ENCODE measurements at regions not wholly inside any gene's neighbourhood (a gene's known extent, or its start where the extent isn't known, plus 50 kb on each side); places are given as distances from the start of the nearest gene placed in this dataset.
"Not testable (repeated sequence)": the region's sequence is repeated elsewhere in the genome, so short reads cannot be mapped to it uniquely, and the experiment has no call there.

- DNase-seq (ENCODE audit: low spot score): no peak
These were observed 140.5 kb upstream of the SGO1 start for GRCh38 chr3:20326541-20326940.

GRCh38 chr3:20325563-20325962, 139.6 kb upstream of the SGO1 start:
- no peak for DNase-seq (ENCODE audit: low spot score)

GRCh38 chr3:20324664-20325478, 138.9 kb upstream of the SGO1 start:
- no peak for DNase-seq (ENCODE audit: low spot score)

GRCh38 chr3:20323307-20323927, 137.4 kb upstream of the SGO1 start:
- no peak for DNase-seq (ENCODE audit: low spot score)

GRCh38 chr3:20322085-20322484, 136.1 kb upstream of the SGO1 start:
- no peak for DNase-seq (ENCODE audit: low spot score)

GRCh38 chr3:20321391-20322047, 135.5 kb upstream of the SGO1 start:
- DNase-seq (ENCODE audit: low spot score): no peak

- DNase-seq (ENCODE audit: low spot score): no peak
These were observed 134.5 kb upstream of the SGO1 start for GRCh38 chr3:20320489-20320888.

- DNase-seq (ENCODE audit: low spot score): no peak
These were observed 133.5 kb upstream of the SGO1 start for GRCh38 chr3:20319551-20319950.

GRCh38 chr3:20317616-20318015, 131.6 kb upstream of the SGO1 start:
- DNase-seq (ENCODE audit: low spot score): no peak

GRCh38 chr3:20316238-20316637, 130.2 kb upstream of the SGO1 start:
- no peak for DNase-seq (ENCODE audit: low spot score)

- DNase-seq (ENCODE audit: low spot score): no peak
These were observed 124.6 kb upstream of the SGO1 start for GRCh38 chr3:20310629-20311028.

GRCh38 chr3:20307383-20307782, 121.4 kb upstream of the SGO1 start:
- no peak for DNase-seq (ENCODE audit: low spot score)

GRCh38 chr3:20305647-20306046, 119.6 kb upstream of the SGO1 start:
- no peak for DNase-seq (ENCODE audit: low spot score)

- no peak for DNase-seq (ENCODE audit: low spot score)
These were observed 116.8 kb upstream of the SGO1 start for GRCh38 chr3:20302766-20303165.

GRCh38 chr3:20288050-20288449, 102.0 kb upstream of the SGO1 start:
- DNase-seq (ENCODE audit: low spot score): no peak

GRCh38 chr3:20280257-20280656, 94.3 kb upstream of the SGO1 start:
- DNase-seq (ENCODE audit: low spot score): no peak

GRCh38 chr3:20265977-20266376, 80.0 kb upstream of the SGO1 start:
- not testable (repeated sequence) for DNase-seq (ENCODE audit: low spot score)

GRCh38 chr3:20264900-20265567, 79.0 kb upstream of the SGO1 start:
- no peak for DNase-seq (ENCODE audit: low spot score)

GRCh38 chr3:20258371-20258770, 72.4 kb upstream of the SGO1 start:
- no peak for DNase-seq (ENCODE audit: low spot score)

GRCh38 chr3:20256144-20256543, 70.1 kb upstream of the SGO1 start:
- no peak for DNase-seq (ENCODE audit: low spot score)

GRCh38 chr3:20254268-20255117, 68.5 kb upstream of the SGO1 start:
- no peak for DNase-seq (ENCODE audit: low spot score)

GRCh38 chr3:20250786-20251185, 64.8 kb upstream of the SGO1 start:
- no peak for DNase-seq (ENCODE audit: low spot score)

All from AG08396 (cell line).